ENCODE measurements at regions not wholly inside any gene's neighbourhood (a gene's known extent, or its start where the extent isn't known, plus 50 kb on each side); places are given as distances from the start of the nearest gene placed in this dataset.

GRCh38 chr11:37483761-37484160 is 885.7 kb upstream of the RAG2 start (continued):
- TF ChIP-seq, protein P1, sequence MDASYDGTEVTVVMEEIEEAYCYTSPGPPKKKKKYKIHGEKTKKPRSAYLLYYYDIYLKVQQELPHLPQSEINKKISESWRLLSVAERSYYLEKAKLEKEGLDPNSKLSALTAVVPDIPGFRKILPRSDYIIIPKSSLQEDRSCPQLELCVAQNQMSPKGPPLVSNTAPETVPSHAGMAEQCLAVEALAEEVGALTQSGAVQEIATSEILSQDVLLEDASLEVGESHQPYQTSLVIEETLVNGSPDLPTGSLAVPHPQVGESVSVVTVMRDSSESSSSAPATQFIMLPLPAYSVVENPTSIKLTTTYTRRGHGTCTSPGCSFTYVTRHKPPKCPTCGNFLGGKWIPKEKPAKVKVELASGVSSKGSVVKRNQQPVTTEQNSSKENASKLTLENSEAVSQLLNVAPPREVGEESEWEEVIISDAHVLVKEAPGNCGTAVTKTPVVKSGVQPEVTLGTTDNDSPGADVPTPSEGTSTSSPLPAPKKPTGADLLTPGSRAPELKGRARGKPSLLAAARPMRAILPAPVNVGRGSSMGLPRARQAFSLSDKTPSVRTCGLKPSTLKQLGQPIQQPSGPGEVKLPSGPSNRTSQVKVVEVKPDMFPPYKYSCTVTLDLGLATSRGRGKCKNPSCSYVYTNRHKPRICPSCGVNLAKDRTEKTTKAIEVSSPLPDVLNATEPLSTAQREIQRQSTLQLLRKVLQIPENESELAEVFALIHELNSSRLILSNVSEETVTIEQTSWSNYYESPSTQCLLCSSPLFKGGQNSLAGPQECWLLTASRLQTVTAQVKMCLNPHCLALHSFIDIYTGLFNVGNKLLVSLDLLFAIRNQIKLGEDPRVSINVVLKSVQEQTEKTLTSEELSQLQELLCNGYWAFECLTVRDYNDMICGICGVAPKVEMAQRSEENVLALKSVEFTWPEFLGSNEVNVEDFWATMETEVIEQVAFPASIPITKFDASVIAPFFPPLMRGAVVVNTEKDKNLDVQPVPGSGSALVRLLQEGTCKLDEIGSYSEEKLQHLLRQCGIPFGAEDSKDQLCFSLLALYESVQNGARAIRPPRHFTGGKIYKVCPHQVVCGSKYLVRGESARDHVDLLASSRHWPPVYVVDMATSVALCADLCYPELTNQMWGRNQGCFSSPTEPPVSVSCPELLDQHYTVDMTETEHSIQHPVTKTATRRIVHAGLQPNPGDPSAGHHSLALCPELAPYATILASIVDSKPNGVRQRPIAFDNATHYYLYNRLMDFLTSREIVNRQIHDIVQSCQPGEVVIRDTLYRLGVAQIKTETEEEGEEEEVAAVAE (CRISPR knock-in tag; IDR thresholded peaks at IDR 0.05; ENCODE audit: borderline replicate concordance): no peak

DNA sequence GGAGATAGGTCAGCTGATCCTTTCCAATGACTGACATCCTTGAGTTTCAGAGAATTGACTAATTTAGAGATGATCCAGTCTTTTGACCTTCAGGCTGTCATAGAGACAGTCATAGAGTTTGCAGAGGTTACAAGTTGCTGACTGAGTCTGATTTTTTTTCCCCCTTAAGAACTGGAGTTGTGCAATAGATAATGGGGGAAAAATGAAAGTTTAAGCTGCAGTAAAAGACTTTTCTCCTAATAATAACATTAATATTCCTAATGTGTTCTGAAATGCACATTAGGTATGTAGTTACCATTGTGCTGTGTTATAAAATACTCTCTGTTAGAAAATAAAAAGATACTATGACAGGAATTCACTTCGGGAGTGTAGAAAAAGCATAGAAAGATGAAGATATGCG is 876.9 kb upstream of the RAG2 start:
- intact Hi-C loops (cut with micrococcal nuclease; ENCODE audit: unreplicated experiment): no loop called here
- DNase-seq (ENCODE audit: low spot score) (no peak), ATAC-seq (no peak), FAIRE-seq (no peak)
- WGBS (ENCODE audit: low lambda C conversion rate): 0% methylated on average over 2 of the region's 2 CpGs
- H2AFZ ChIP-seq (ENCODE audit: low read length): no peak overlapping the region
- TF ChIP-seq GFI1 (CRISPR knock-in tag; IDR thresholded peaks at IDR 0.05; ENCODE audit: borderline replicate concordance) (no peak), ZNF574 (CRISPR knock-in tag; IDR thresholded peaks at IDR 0.05) (no peak), CEBPB (IDR thresholded peaks at IDR 0.05; ENCODE audit: borderline replicate concordance, low read depth, low read length) (0 out of 2 replicates have a peak, but pooled peaks have one; percentile 7), ZNF124 (CRISPR knock-in tag; IDR thresholded peaks at IDR 0.05) (no peak), SMYD3 (CRISPR knock-in tag; IDR thresholded peaks at IDR 0.05) (no peak), NCOA1 (CRISPR knock-in tag; IDR thresholded peaks at IDR 0.05) (no peak)
- TF ChIP-seq, protein P2, sequence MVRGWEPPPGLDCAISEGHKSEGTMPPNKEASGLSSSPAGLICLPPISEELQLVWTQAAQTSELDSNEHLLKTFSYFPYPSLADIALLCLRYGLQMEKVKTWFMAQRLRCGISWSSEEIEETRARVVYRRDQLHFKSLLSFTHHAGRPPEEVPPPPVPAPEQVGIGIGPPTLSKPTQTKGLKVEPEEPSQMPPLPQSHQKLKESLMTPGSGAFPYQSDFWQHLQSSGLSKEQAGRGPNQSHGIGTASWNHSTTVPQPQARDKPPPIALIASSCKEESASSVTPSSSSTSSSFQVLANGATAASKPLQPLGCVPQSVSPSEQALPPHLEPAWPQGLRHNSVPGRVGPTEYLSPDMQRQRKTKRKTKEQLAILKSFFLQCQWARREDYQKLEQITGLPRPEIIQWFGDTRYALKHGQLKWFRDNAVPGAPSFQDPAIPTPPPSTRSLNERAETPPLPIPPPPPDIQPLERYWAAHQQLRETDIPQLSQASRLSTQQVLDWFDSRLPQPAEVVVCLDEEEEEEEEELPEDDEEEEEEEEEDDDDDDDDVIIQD (CRISPR knock-in tag; IDR thresholded peaks at IDR 0.05; ENCODE audit: low read depth): no peak
- H3K9ac ChIP-seq (ENCODE audit: insufficient read depth, low read depth, low read length): no peak overlapping the region
- no TSS peak for BruUV-seq (replicated peaks)
- H3K4me3 ChIP-seq (replicated peaks in 1 of 3; ENCODE audit: insufficient read depth in 1 of 3, low read depth in 2 of 3, low read length in 3 of 3): no peak overlapping the region
- POLR2A ChIA-PET: no interaction called here
- no peaks in the 10 kb centered on the region for H3K79me2 ChIP-seq (ENCODE audit: insufficient read depth, low read length)
- H3K36me3 ChIP-seq (replicated peaks in 1 of 2; ENCODE audit: control insufficient read depth in 1 of 2, insufficient read depth in 2 of 2, low read length in 2 of 2): no peaks in the 10 kb centered on the region
- peaks cover 23% of the 10 kb centered on the region for H3K9me3 ChIP-seq (ENCODE audit: low read length)
- in situ Hi-C loops (cut with HindIII; ENCODE audit: extremely low pct_ligation_motif_present, low pct_unique_long_range_greater_than_20kb): no loop called here
- no peaks in the 10 kb centered on the region; a peak in 1 of 5 replicates for H3K27me3 ChIP-seq (ENCODE audit: control insufficient read depth in 1 of 2, insufficient read depth in 2 of 2, low read length in 2 of 2)
- H4K20me1 ChIP-seq (ENCODE audit: insufficient read depth, low read length): no peaks in the 10 kb centered on the region
- H3K4me1 ChIP-seq (ENCODE audit: insufficient read depth, low read length): no peaks in the 10 kb centered on the region
- CTCF ChIA-PET (ENCODE audit: low intra/inter-chr PET ratio, low total read pairs): no interaction called here
- no peak overlapping the region for H3K4me2 ChIP-seq (ENCODE audit: low read depth, low read length)
- no peak overlapping the region for H3K27ac ChIP-seq (ENCODE audit: extremely low read length, insufficient read depth, low read length)

Measured in HepG2 (cell line).